Stomach (tissue), 8 donors: ENCODE measurements at regions not wholly inside any gene's neighbourhood (a gene's known extent, or its start where the extent isn't known, plus 50 kb on each side); places are given as distances from the start of the nearest gene placed in this dataset.

Experiments used
- DNase-seq, 2 donors: peaks; one replicate each; pipeline versions ENCODE4 v3.0.0 to v3.0.0-alpha.2; 2013 to 2019
- H3K27ac ChIP-seq, 5 donors: fragments of 200-600 bp in 4 of 5; sonication (generic) in 4 of 5; one replicate each; pipeline ENCODE4 v1.5.1; 2013 to 2019; ENCODE audit warnings: mild to moderate bottlenecking in 1 of 5, moderate library complexity in 1 of 5
- H3K27me3 ChIP-seq, 3 donors: fragments of 200-600 bp; sonication (generic); one replicate each; pipeline ENCODE4 v1.5.1; 2017 to 2019; ENCODE audit warnings: mixed run types in 1 of 3
- H3K36me3 ChIP-seq, 4 donors: fragments of 200-600 bp; sonication (generic); 1 replicate in 3 of 4; 2 replicates in 1 of 4; pipeline ENCODE4 v1.5.1; 2016 to 2019
- H3K4me1 ChIP-seq, 4 donors: fragments of 200-600 bp; sonication (generic); one replicate each; pipeline ENCODE4 v1.5.1; 2016 to 2019
- H3K4me3 ChIP-seq, 4 donors: fragments of 200-600 bp; sonication (generic) in 3 of 4; one replicate each; pipeline ENCODE4 v1.5.1; 2016 to 2019; ENCODE audit warnings: mild to moderate bottlenecking in 1 of 4
- H3K9me3 ChIP-seq, 4 donors: fragments of 200-600 bp; sonication (generic); one replicate each; pipeline ENCODE4 v1.5.1; 2016 to 2019
- EP300 ChIP-seq: sonication (generic); formaldehyde crosslinking; IDR thresholded peaks from one replicate; pipeline ENCODE4 v1.6.1; 2017; ENCODE audit warnings: antibody characterized with exemption
- POLR2A ChIP-seq, 4 donors: fragments of 450-650 bp; IDR thresholded peaks; one replicate each; pipeline ENCODE4 v1.6.1; 2016; ENCODE audit warnings: antibody characterized with exemption in 4 of 4, control low read depth in 2 of 4, mild to moderate bottlenecking in 1 of 4, moderate library complexity in 1 of 4
- POLR2AphosphoS5 ChIP-seq, 3 donors: sonication (generic); formaldehyde crosslinking; IDR thresholded peaks; one replicate each; pipeline ENCODE4 v1.6.1; 2016; ENCODE audit warnings: antibody characterized with exemption in 3 of 3
- WGBS, 5 donors: extraction: QIAGEN DNeasy Blood & Tissue Kit in 3 of 5; methylation state at CpG; one replicate each; pipeline versions ENCODE4 v1.1.5 to v1.1.7; 2013 to 2018; 5-methylcytosine and 5-hydroxymethylcytosine counted together
- intact Hi-C: fragments of 100-400 bp; cut with DNase I; formaldehyde crosslinking; loops from one replicate; pipeline ENCODE4 v1.15.1; 2023; ENCODE audit warnings: low total_unique reads
- TF ChIP-seq, protein P1 (sequence below), 7 experiments: fragments of 450-650 bp in 4 of 7; fragments of 200-600 bp in 3 of 7; sonication (generic) in 3 of 7; IDR thresholded peaks; one replicate each; pipeline ENCODE4 v1.5.1; 2016 to 2019; ENCODE audit warnings: antibody characterized with exemption in 7 of 7, control low read depth in 2 of 7, mild to moderate bottlenecking in 1 of 7
- donor health status: healthy with polysubstance abuse.
- donor health status: Bipolar disorder and iron deficiency.
- donor health status: healthy.

- no peaks in the 10 kb centered on the region for H3K36me3 ChIP-seq
- TF ChIP-seq POLR2A (IDR thresholded peaks at IDR 0.05), result no peak
- no peak for TF ChIP-seq POLR2AphosphoS5 (IDR thresholded peaks at IDR 0.05)
- TF ChIP-seq EP300, result no peak
- TF ChIP-seq, protein P1, sequence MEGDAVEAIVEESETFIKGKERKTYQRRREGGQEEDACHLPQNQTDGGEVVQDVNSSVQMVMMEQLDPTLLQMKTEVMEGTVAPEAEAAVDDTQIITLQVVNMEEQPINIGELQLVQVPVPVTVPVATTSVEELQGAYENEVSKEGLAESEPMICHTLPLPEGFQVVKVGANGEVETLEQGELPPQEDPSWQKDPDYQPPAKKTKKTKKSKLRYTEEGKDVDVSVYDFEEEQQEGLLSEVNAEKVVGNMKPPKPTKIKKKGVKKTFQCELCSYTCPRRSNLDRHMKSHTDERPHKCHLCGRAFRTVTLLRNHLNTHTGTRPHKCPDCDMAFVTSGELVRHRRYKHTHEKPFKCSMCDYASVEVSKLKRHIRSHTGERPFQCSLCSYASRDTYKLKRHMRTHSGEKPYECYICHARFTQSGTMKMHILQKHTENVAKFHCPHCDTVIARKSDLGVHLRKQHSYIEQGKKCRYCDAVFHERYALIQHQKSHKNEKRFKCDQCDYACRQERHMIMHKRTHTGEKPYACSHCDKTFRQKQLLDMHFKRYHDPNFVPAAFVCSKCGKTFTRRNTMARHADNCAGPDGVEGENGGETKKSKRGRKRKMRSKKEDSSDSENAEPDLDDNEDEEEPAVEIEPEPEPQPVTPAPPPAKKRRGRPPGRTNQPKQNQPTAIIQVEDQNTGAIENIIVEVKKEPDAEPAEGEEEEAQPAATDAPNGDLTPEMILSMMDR (IDR thresholded peaks at IDR 0.05), result no peak
- H3K27me3 ChIP-seq, result no peaks in the 10 kb centered on the region
- WGBS, 5 donors, result 39 to 66% (median 55%) methylated on average over 2 of the region's 2 CpGs
- H3K4me1 ChIP-seq, result no peaks in the 10 kb centered on the region
- no peak overlapping the region for H3K27ac ChIP-seq
- H3K4me3 ChIP-seq, result no peak overlapping the region
- intact Hi-C loops, result no loop called here
- H3K9me3 ChIP-seq, result no peaks in the 10 kb centered on the region
- DNase-seq, result no peak
Measured at GRCh38 chr16:56119133-56119532, 72.2 kb upstream of the GNAO1 start.

DNA sequence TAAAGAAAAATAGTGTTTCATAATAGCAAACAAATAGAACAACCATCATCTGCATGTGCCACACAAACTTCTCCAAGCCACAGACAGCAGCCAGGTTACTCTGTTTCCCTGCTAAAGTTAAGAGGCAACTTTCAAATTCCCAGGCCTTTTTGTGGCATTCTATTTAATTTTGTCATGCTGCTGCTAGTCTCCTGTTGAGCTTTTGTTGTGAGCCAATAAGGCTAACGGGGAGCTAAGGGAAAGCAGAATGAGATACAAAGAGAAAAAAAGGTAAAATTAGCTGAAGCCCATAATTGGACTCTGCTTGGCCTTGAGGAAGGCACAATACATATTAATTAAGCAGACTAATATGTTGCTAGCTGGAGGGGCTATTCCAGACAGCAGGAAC, 74.7 kb upstream of the GNAO1 start:
- Histone ChIP-seq H3K9me3 (no peaks in the 10 kb centered on the region), H3K4me3 (no peak overlapping the region), H3K27ac (no peak overlapping the region), H3K4me1 (no peaks in the 10 kb centered on the region), H3K36me3 (no peaks in the 10 kb centered on the region), H3K27me3 (no peaks in the 10 kb centered on the region)
- TF ChIP-seq, protein P1 (IDR thresholded peaks at IDR 0.05), result no peak
- TF ChIP-seq POLR2A (IDR thresholded peaks at IDR 0.05) (no peak), EP300 (no peak), POLR2AphosphoS5 (IDR thresholded peaks at IDR 0.05) (no peak)
- intact Hi-C loops, result no loop called here
- 29 to 64% (median 35%) methylated on average over 1 of the region's 1 CpG for WGBS, 5 donors
- no peak for DNase-seq

DNA sequence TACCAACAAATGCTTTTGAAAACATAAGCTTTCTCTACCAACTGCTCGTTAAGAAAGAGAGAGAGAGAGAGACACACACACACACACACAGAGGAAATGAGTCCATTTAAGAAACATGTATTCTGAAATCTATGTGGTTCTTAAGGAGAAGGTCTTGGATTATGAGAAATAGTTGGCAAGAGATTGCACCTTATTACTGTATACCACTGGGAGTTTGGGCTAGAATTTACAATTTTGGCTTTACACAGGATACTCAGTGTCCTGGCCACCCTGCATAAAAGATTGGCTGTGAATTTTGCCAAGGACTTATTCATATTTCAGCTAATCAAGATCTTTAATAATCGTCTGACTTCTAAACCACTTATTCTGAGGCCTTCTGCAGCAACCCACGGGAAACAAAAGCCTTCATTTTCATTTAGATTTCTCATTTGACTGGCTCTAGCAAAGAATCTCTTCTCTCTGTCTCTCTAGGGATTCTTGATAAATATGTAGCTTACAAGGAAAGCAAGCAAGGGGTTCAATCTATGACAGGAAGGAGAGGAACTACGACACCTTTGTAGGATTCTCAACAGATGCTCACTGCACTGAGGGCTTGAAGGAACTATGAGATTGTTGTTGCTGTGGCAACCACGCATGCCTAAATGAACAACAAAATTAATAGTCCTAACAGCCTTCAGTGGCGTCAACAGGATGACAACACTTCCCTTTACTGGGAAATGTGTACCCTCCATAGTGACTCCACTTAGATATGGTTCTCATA, 75.3 kb upstream of the GNAO1 start:
- Histone ChIP-seq H3K27me3 (no peaks in the 10 kb centered on the region), H3K4me1 (no peaks in the 10 kb centered on the region), H3K36me3 (no peaks in the 10 kb centered on the region), H3K4me3 (no peak overlapping the region), H3K9me3 (no peaks in the 10 kb centered on the region), H3K27ac (no peak overlapping the region)
- TF ChIP-seq, protein P1 (IDR thresholded peaks at IDR 0.05), result no peak
- TF ChIP-seq EP300 (no peak), POLR2AphosphoS5 (IDR thresholded peaks at IDR 0.05) (no peak), POLR2A (IDR thresholded peaks at IDR 0.05) (no peak)
- peak in 1 of 2 donors; percentile 35 for DNase-seq
- intact Hi-C loops, result no loop called here
- WGBS, 5 donors, result 60 to 73% (median 66%) methylated on average over 6 of the region's 6 CpGs

DNA sequence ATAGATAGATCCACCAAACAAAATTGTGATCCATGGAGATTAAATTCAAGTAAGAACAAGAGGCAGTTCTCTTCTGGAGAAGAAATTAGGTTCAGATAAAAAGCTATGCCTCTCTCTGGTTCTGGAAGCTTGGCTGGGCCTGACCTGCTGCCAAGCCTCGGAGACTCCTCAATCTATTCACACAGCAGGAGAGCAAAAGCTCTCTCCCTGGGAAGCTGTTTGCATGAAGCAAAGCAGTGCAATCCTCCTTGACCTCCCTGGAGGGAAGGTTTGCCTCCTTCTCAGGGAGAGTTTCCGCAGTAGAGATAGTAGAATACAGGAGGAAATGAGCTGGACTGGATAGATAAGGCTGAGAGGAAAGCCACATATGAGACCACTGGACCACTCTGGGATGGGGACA, 78.1 kb upstream of the GNAO1 start:
- intact Hi-C loops, result no loop called here
- Histone ChIP-seq H3K36me3 (no peaks in the 10 kb centered on the region), H3K9me3 (no peaks in the 10 kb centered on the region), H3K27me3 (no peaks in the 10 kb centered on the region), H3K4me1 (peaks cover 0 to under 1% (median 0%) of the 10 kb centered on the region in 4 donors), H3K27ac (no peak overlapping the region), H3K4me3 (no peak overlapping the region)
- TF ChIP-seq, protein P1 (IDR thresholded peaks at IDR 0.05), result no peak
- TF ChIP-seq EP300, result no peak
- no peak for TF ChIP-seq POLR2A (IDR thresholded peaks at IDR 0.05)
- WGBS, 5 donors, result 38 to 61% (median 42%) methylated on average over 2 of the region's 2 CpGs
- no peak for DNase-seq
